H7 (cell line): ENCODE measurements at regions not wholly inside any gene's neighbourhood (a gene's known extent, or its start where the extent isn't known, plus 50 kb on each side); places are given as distances from the start of the nearest gene placed in this dataset.
"Not testable (repeated sequence)": the region's sequence is repeated elsewhere in the genome, so short reads cannot be mapped to it uniquely, and the experiment has no call there.

Experiments used
- DNase-seq: peaks from one replicate; pipeline ENCODE4 v3.0.0; 2012
- H3K27me3 ChIP-seq: 2 replicates; pipeline ENCODE4 v1.6.0; 2011; ENCODE audit warnings: mild to moderate bottlenecking, low read length; ENCODE audit not compliant: control insufficient read depth, insufficient read depth
- H3K36me3 ChIP-seq: replicated peaks from 2 replicates; pipeline ENCODE4 v1.5.1; 2011; ENCODE audit warnings: low read length; ENCODE audit not compliant: control insufficient read depth, insufficient read depth
- H3K4me3 ChIP-seq: 2 replicates; pipeline ENCODE4 v1.5.1; 2011; ENCODE audit warnings: low read depth, mild to moderate bottlenecking, control low read depth, low read length, moderate library complexity; ENCODE audit not compliant: insufficient read depth

- H3K27me3 ChIP-seq: no peaks in the 10 kb centered on the region
- H3K4me3 ChIP-seq: no peak overlapping the region
- H3K36me3 ChIP-seq: no peaks in the 10 kb centered on the region
- DNase-seq: no peak
These were observed 69.8 kb upstream of the PPM1B start for GRCh38 chr2:44098891-44099290.

- Histone ChIP-seq H3K36me3 (no peaks in the 10 kb centered on the region), H3K4me3 (no peak overlapping the region), H3K27me3 (no peaks in the 10 kb centered on the region)
- DNase-seq: no peak
These were observed 68.3 kb upstream of the PPM1B start for GRCh38 chr2:44100351-44100750.

- DNase-seq: no peak
- Histone ChIP-seq H3K4me3 (no peak overlapping the region), H3K36me3 (no peaks in the 10 kb centered on the region), H3K27me3 (no peaks in the 10 kb centered on the region)
These were observed 67.4 kb upstream of the PPM1B start for GRCh38 chr2:44101246-44101645.

- Histone ChIP-seq H3K4me3 (no peak overlapping the region), H3K27me3 (no peaks in the 10 kb centered on the region), H3K36me3 (no peaks in the 10 kb centered on the region)
- DNase-seq: no peak
These were observed 65.7 kb upstream of the PPM1B start for GRCh38 chr2:44102790-44103562.

- DNase-seq: no peak
- Histone ChIP-seq H3K4me3 (no peak overlapping the region), H3K36me3 (no peaks in the 10 kb centered on the region), H3K27me3 (no peaks in the 10 kb centered on the region)
These were observed 65.0 kb upstream of the PPM1B start for GRCh38 chr2:44103639-44104038.

GRCh38 chr2:44104855-44105271, 63.8 kb upstream of the PPM1B start:
- Histone ChIP-seq H3K4me3 (no peak overlapping the region), H3K36me3 (no peaks in the 10 kb centered on the region), H3K27me3 (no peaks in the 10 kb centered on the region)
- DNase-seq: no peak

- not testable (repeated sequence) for H3K27me3 ChIP-seq, H3K36me3 ChIP-seq, DNase-seq, H3K4me3 ChIP-seq
These were observed 62.2 kb upstream of the PPM1B start for GRCh38 chr2:44106509-44106908.

GRCh38 chr2:44107086-44107740, 61.5 kb upstream of the PPM1B start:
- no peaks in the 10 kb centered on the region for H3K36me3 ChIP-seq
- DNase-seq: no peak
- no peaks in the 10 kb centered on the region for H3K27me3 ChIP-seq
- H3K4me3 ChIP-seq: no peak overlapping the region

- no peaks in the 10 kb centered on the region for H3K27me3 ChIP-seq
- DNase-seq: no peak
These were observed 60.7 kb upstream of the PPM1B start for GRCh38 chr2:44107974-44108373.

GRCh38 chr2:44109166-44109565, 59.5 kb upstream of the PPM1B start:
- no peak for DNase-seq
- no peaks in the 10 kb centered on the region for H3K36me3 ChIP-seq
- H3K4me3 ChIP-seq: no peak overlapping the region
- H3K27me3 ChIP-seq: no peaks in the 10 kb centered on the region

More at GRCh38 chr2:44107974-44108373, 60.7 kb upstream of the PPM1B start:
- H3K4me3 ChIP-seq: no peak overlapping the region
- no peaks in the 10 kb centered on the region for H3K36me3 ChIP-seq

- Histone ChIP-seq H3K27me3 (no peaks in the 10 kb centered on the region), H3K36me3 (no peaks in the 10 kb centered on the region), H3K4me3 (no peak overlapping the region)
- no peak for DNase-seq
These were observed 58.2 kb upstream of the PPM1B start for GRCh38 chr2:44110444-44110843.

GRCh38 chr2:44112096-44112495, 56.6 kb upstream of the PPM1B start:
- no peak for DNase-seq
- Histone ChIP-seq H3K27me3 (no peaks in the 10 kb centered on the region), H3K36me3 (no peaks in the 10 kb centered on the region), H3K4me3 (no peak overlapping the region)

- no peak overlapping the region for H3K4me3 ChIP-seq
- H3K36me3 ChIP-seq: no peaks in the 10 kb centered on the region
- no peaks in the 10 kb centered on the region for H3K27me3 ChIP-seq
- no peak for DNase-seq
These were observed 52.4 kb upstream of the PPM1B start for GRCh38 chr2:44116319-44116718.

- Histone ChIP-seq H3K4me3 (no peak overlapping the region), H3K36me3 (no peaks in the 10 kb centered on the region), H3K27me3 (no peaks in the 10 kb centered on the region)
- DNase-seq: no peak
These were observed 50.4 kb upstream of the PPM1B start for GRCh38 chr2:44118257-44118656.
